ENCODE measurements at regions not wholly inside any gene's neighbourhood (a gene's known extent, or its start where the extent isn't known, plus 50 kb on each side); places are given as distances from the start of the nearest gene placed in this dataset.

DNA sequence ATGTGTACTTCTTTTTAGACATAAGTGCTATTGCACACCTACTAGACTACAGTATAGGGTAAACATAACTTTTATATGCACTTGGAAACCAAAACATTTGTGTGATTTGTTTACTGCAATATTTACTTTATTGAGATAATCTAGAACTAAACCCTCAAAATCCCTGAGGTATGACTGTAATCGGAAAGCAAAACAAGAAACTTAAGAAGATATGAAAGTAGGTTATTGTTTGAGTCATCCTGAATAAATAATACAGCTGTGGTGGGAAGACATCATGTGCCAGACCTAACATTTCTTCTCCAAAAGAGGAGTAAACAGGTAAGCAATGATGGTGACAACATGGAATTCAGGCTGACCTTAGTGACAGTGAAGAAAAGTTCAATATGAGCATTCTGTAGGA is 765.5 kb downstream of the OTOL1 start:
- TF ChIP-seq, protein P1, sequence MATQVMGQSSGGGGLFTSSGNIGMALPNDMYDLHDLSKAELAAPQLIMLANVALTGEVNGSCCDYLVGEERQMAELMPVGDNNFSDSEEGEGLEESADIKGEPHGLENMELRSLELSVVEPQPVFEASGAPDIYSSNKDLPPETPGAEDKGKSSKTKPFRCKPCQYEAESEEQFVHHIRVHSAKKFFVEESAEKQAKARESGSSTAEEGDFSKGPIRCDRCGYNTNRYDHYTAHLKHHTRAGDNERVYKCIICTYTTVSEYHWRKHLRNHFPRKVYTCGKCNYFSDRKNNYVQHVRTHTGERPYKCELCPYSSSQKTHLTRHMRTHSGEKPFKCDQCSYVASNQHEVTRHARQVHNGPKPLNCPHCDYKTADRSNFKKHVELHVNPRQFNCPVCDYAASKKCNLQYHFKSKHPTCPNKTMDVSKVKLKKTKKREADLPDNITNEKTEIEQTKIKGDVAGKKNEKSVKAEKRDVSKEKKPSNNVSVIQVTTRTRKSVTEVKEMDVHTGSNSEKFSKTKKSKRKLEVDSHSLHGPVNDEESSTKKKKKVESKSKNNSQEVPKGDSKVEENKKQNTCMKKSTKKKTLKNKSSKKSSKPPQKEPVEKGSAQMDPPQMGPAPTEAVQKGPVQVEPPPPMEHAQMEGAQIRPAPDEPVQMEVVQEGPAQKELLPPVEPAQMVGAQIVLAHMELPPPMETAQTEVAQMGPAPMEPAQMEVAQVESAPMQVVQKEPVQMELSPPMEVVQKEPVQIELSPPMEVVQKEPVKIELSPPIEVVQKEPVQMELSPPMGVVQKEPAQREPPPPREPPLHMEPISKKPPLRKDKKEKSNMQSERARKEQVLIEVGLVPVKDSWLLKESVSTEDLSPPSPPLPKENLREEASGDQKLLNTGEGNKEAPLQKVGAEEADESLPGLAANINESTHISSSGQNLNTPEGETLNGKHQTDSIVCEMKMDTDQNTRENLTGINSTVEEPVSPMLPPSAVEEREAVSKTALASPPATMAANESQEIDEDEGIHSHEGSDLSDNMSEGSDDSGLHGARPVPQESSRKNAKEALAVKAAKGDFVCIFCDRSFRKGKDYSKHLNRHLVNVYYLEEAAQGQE (IDR thresholded peaks at IDR 0.05; ENCODE audit: low read depth): no peak
- TF ChIP-seq, protein P2, sequence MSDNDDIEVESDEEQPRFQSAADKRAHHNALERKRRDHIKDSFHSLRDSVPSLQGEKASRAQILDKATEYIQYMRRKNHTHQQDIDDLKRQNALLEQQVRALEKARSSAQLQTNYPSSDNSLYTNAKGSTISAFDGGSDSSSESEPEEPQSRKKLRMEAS (IDR thresholded peaks at IDR 0.05): no peak
- no peak for TF ChIP-seq ZBTB7A (IDR thresholded peaks at IDR 0.05; ENCODE audit: low read depth)
- no peak for TF ChIP-seq FOXM1 (IDR thresholded peaks at IDR 0.05; ENCODE audit: borderline replicate concordance, low read depth)
- no peak for TF ChIP-seq CREB1 (IDR thresholded peaks at IDR 0.05; ENCODE audit: low read depth)
- no peak for TF ChIP-seq EP300 (IDR thresholded peaks at IDR 0.05; ENCODE audit: borderline replicate concordance)
- no peak for TF ChIP-seq RAD21 (IDR thresholded peaks at IDR 0.05; ENCODE audit: low read depth)
- no peak for TF ChIP-seq CEBPB (IDR thresholded peaks at IDR 0.05)
- no peak for TF ChIP-seq TAF1 (IDR thresholded peaks at IDR 0.05; ENCODE audit: low read depth)
- TF ChIP-seq YY1 (IDR thresholded peaks at IDR 0.05; ENCODE audit: low read depth): no peak
